GM18505 (cell line): ENCODE measurements at regions not wholly inside any gene's neighbourhood (a gene's known extent, or its start where the extent isn't known, plus 50 kb on each side); places are given as distances from the start of the nearest gene placed in this dataset.

Experiments
- ATAC-seq: cut with Tn5 transposase; IDR thresholded peaks from one replicate; pipeline ENCODE4 v1.9.1; 2021; ENCODE audit not compliant: unreplicated experiment
- POLR2A ChIP-seq: IDR thresholded peaks from 4 replicates; pipeline ENCODE4 v1.6.1; 2011; ENCODE audit warnings: borderline replicate concordance; ENCODE audit not compliant: insufficient read depth, insufficient read length; ENCODE audit errors: extremely low read depth

- no peak for TF ChIP-seq POLR2A
- no peak for ATAC-seq
These were observed 118.9 kb downstream of the SLC25A47 start for GRCh38 chr14:100442036-100442435.

GRCh38 chr14:100442498-100443490 is 119.7 kb downstream of the SLC25A47 start:
- no peak for TF ChIP-seq POLR2A
- no peak for ATAC-seq

GRCh38 chr14:100443603-100444002 is 120.5 kb downstream of the SLC25A47 start:
- TF ChIP-seq POLR2A = no peak
- no peak for ATAC-seq

GRCh38 chr14:100445436-100446088 is 122.4 kb downstream of the SLC25A47 start:
- ATAC-seq = no peak
- no peak for TF ChIP-seq POLR2A

- ATAC-seq = no peak
- no peak for TF ChIP-seq POLR2A
These were observed 123.4 kb downstream of the SLC25A47 start for GRCh38 chr14:100446572-100446971.

GRCh38 chr14:100448376-100448775 is 125.2 kb downstream of the SLC25A47 start:
- ATAC-seq = no peak
- no peak for TF ChIP-seq POLR2A

- TF ChIP-seq POLR2A = no peak
These were observed 126.3 kb downstream of the SLC25A47 start for GRCh38 chr14:100449225-100449987.

GRCh38 chr14:100450049-100450448 is 126.9 kb downstream of the SLC25A47 start:
- no peak for TF ChIP-seq POLR2A
- ATAC-seq = no peak

More at GRCh38 chr14:100449225-100449987, 126.3 kb downstream of the SLC25A47 start:
- ATAC-seq = no peak

- no peak for TF ChIP-seq POLR2A
- ATAC-seq = no peak
These were observed 127.6 kb downstream of the SLC25A47 start for GRCh38 chr14:100450736-100451135.

- no peak for ATAC-seq
- TF ChIP-seq POLR2A = no peak
These were observed 128.1 kb downstream of the SLC25A47 start for GRCh38 chr14:100451264-100451663.

GRCh38 chr14:100453930-100454329 is 130.8 kb downstream of the SLC25A47 start:
- TF ChIP-seq POLR2A = no peak
- no peak for ATAC-seq

GRCh38 chr14:100454437-100454836 is 131.3 kb downstream of the SLC25A47 start:
- ATAC-seq = no peak
- TF ChIP-seq POLR2A = no peak

GRCh38 chr14:100463937-100464336 is 123.3 kb downstream of the BEGAIN start:
- no peak for TF ChIP-seq POLR2A
- ATAC-seq = no peak
